Breast epithelium (tissue), 4 donors: ENCODE measurements at regions not wholly inside any gene's neighbourhood (a gene's known extent, or its start where the extent isn't known, plus 50 kb on each side); places are given as distances from the start of the nearest gene placed in this dataset.

Experiments used
- DNase-seq, 2 donors: peaks; one replicate each; pipeline ENCODE4 v3.0.0-alpha.2; 2019; ENCODE audit warnings: low spot score in 2 of 2
- H3K27ac ChIP-seq, 2 donors: fragments of 200-600 bp; sonication (generic) in 1 of 2; one replicate each; pipeline ENCODE4 v1.5.1; 2016 to 2019; ENCODE audit warnings: mild to moderate bottlenecking in 1 of 2
- H3K27me3 ChIP-seq, 2 donors: fragments of 200-600 bp; sonication (generic) in 1 of 2; one replicate each; pipeline versions ENCODE4 v1.5.1 to v1.6.0; 2017 to 2019; ENCODE audit warnings: control low read depth in 1 of 2, mild to moderate bottlenecking in 1 of 2
- H3K36me3 ChIP-seq: fragments of 200-600 bp; one replicate; pipeline ENCODE4 v1.5.1; 2019
- H3K4me1 ChIP-seq, 2 donors: fragments of 200-600 bp; sonication (generic); one replicate each; pipeline ENCODE4 v1.5.1; 2016 to 2019; ENCODE audit warnings: control low read depth in 1 of 2
- H3K4me3 ChIP-seq, 3 donors: fragments of 200-600 bp; sonication (generic); 1 replicate in 2 of 3; 2 replicates in 1 of 3; pipeline ENCODE4 v1.5.1; 2016 to 2019; ENCODE audit warnings: mild to moderate bottlenecking in 3 of 3, moderate library complexity in 2 of 3
- H3K9me3 ChIP-seq, 2 donors: fragments of 200-600 bp; sonication (generic) in 1 of 2; one replicate each; pipeline ENCODE4 v1.5.1; 2016 to 2019; ENCODE audit warnings: control low read depth in 1 of 2
- POLR2A ChIP-seq: fragments of 450-650 bp; IDR thresholded peaks from one replicate; pipeline ENCODE4 v1.6.1; 2016; ENCODE audit warnings: antibody characterized with exemption, mild to moderate bottlenecking, moderate library complexity
- POLR2AphosphoS5 ChIP-seq, 3 donors: sonication (generic); formaldehyde crosslinking; IDR thresholded peaks; one replicate each; pipeline ENCODE4 v1.6.1; 2017; ENCODE audit warnings: antibody characterized with exemption in 3 of 3
- intact Hi-C: fragments of 100-400 bp; cut with DNase I; formaldehyde crosslinking; loops from one replicate; pipeline ENCODE4 v1.15.1; 2023; ENCODE audit warnings: low total_unique reads
- TF ChIP-seq, protein P1 (sequence below), 3 donors: fragments of 450-650 bp; IDR thresholded peaks; one replicate each; pipeline ENCODE4 v1.5.1; 2016 to 2017; ENCODE audit warnings: antibody characterized with exemption in 3 of 3, mild to moderate bottlenecking in 3 of 3, moderate library complexity in 3 of 3

DNA sequence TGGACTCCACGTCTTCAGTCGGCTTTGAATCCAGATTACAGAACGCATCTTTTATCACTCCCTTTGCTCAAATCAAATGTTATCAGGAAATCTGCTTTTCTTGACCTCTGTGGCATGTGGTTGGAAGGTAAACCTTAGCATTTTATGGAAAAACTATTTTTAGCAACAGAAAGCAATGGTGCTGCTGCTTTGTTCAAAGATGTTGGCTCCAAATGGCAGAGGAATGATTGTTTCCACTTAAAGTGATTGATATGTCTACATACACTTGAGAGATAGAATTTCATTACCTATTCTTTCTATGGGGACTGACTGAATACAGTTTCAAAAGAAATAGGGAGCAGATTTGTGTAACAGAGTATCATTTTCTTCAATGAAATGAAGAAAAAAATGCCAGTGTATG is 761.2 kb downstream of the NOVA1 start:
- DNase-seq = no peak
- Histone ChIP-seq H3K27ac (no peak overlapping the region), H3K9me3 (no peaks in the 10 kb centered on the region), H3K27me3 (no peaks in the 10 kb centered on the region), H3K4me3 (no peak overlapping the region), H3K4me1 (no peaks in the 10 kb centered on the region), H3K36me3 (no peaks in the 10 kb centered on the region)
- intact Hi-C loops = no loop called here
- TF ChIP-seq, protein P1, sequence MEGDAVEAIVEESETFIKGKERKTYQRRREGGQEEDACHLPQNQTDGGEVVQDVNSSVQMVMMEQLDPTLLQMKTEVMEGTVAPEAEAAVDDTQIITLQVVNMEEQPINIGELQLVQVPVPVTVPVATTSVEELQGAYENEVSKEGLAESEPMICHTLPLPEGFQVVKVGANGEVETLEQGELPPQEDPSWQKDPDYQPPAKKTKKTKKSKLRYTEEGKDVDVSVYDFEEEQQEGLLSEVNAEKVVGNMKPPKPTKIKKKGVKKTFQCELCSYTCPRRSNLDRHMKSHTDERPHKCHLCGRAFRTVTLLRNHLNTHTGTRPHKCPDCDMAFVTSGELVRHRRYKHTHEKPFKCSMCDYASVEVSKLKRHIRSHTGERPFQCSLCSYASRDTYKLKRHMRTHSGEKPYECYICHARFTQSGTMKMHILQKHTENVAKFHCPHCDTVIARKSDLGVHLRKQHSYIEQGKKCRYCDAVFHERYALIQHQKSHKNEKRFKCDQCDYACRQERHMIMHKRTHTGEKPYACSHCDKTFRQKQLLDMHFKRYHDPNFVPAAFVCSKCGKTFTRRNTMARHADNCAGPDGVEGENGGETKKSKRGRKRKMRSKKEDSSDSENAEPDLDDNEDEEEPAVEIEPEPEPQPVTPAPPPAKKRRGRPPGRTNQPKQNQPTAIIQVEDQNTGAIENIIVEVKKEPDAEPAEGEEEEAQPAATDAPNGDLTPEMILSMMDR (IDR thresholded peaks at IDR 0.05) = no peak
- TF ChIP-seq POLR2A = no peak
- no peak for TF ChIP-seq POLR2AphosphoS5 (IDR thresholded peaks at IDR 0.05)

DNA sequence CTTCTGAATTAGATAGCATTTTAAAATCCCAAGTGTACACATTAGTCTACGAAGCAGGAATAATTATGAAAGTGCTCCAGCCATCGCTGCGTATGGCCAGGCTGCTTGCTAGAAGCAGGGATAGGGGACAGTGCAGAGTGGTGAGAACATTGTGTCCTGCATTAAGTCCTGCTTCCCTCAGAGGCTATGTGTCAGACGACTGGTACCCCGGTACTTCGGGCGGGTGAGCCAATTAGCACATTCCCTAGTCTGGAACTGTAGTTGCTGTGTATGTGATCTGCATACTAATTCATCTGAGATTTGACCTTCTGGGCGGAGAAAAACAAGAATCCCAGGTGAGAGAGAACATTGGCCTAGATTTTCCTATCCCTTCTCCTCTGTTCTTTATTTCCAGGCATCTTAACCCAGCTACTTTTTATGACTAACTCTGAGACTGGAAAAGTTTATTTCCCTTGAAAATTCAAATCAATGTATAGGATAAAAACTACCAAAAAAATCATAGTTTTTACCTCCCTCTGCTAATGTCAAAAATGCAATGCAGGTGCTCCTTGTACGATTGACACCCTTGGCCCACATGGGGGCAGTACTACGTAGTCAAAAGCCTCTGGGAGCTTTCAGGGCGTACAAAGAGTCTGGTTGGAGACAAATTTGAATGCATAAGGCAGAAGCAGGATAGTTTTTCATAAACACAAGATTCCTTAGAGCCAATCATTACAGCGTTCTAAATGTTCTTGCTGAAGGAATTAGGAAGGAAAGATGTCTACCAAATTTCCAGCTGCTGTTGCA is 764.3 kb downstream of the NOVA1 start:
- H3K9me3 ChIP-seq = no peaks in the 10 kb centered on the region
- no peak overlapping the region for H3K4me3 ChIP-seq
- no peaks in the 10 kb centered on the region for H3K36me3 ChIP-seq
- H3K27ac ChIP-seq = no peak overlapping the region
- no peaks in the 10 kb centered on the region for H3K27me3 ChIP-seq
- DNase-seq = peak in 1 of 2 donors; percentile 18
- no peaks in the 10 kb centered on the region for H3K4me1 ChIP-seq
- TF ChIP-seq, protein P1 (IDR thresholded peaks at IDR 0.05) = peak in 2 of 3 donors; percentile 36 to 55
- TF ChIP-seq POLR2A = no peak
- intact Hi-C loops = no loop called here

DNA sequence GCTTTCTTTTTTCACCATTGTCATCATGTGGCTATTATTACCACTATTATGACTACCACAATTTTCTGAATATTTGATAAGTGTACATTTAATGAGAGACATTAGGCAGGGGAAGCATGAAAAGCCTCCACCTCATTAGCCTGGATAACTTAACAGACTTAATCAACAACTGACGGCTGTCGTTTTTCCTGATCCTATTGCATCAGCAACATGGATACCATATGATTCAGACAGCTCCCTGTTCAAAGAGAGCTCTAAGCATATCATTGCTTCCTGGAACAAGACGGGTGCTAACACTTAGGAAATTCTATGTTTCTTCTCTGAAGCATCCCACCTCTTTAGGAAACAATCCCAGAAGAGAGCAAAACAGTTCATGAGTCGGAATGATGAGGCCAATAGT is 765.2 kb downstream of the NOVA1 start:
- no peaks in the 10 kb centered on the region for H3K4me1 ChIP-seq
- H3K36me3 ChIP-seq = no peaks in the 10 kb centered on the region
- H3K27me3 ChIP-seq = no peaks in the 10 kb centered on the region
- no peak overlapping the region for H3K27ac ChIP-seq
- peak overlapping the region in 1 of 3 donors; percentile 40 for H3K4me3 ChIP-seq
- TF ChIP-seq POLR2AphosphoS5 (IDR thresholded peaks at IDR 0.05) (no peak), POLR2A (no peak)
- TF ChIP-seq, protein P1 (IDR thresholded peaks at IDR 0.05) = no peak
- no peak for DNase-seq
- intact Hi-C loops = no loop called here
- H3K9me3 ChIP-seq = no peaks in the 10 kb centered on the region

DNA sequence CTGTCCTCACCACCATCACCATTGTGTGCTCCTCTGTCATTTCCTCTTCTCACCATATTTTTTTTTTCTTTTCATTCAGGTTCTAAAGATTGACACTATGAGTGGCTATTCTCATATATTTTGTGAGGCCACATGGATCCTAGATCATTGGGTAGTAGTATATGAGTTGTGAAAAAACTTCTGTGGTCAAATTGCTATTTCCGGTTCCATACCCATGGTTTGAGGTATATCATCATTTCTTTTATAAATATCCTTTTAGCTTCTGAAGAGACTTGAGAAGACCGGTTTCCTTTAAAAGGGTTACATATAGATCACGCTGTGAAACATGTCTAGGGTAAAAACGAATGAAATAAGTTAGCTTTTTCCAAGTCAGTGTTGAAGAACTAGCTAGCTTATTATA is 769.3 kb downstream of the NOVA1 start:
- no peaks in the 10 kb centered on the region for H3K9me3 ChIP-seq
- no peaks in the 10 kb centered on the region for H3K27me3 ChIP-seq
- intact Hi-C loops = no loop called here

DNA sequence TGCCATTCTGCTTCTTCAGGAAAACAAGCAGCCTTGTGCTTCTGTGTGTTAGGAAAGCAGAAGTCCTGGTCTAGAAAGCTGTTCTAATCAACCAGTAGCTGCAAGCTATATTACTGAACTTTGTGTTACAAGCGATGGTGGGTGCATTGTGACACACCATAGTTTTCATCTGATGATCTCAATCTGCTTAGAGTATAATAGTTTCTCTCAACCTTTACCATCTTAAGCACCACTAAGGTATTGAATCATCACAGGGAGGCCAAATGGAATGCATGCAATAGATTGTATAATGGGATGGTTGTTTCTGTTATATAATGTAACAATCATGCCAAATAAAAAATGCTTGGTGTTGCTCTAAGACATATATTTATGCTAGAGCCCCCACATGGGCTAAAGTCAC is 771.7 kb downstream of the NOVA1 start:
- Histone ChIP-seq H3K4me3 (no peak overlapping the region), H3K27me3 (no peaks in the 10 kb centered on the region), H3K27ac (no peak overlapping the region), H3K4me1 (no peaks in the 10 kb centered on the region), H3K9me3 (no peaks in the 10 kb centered on the region), H3K36me3 (no peaks in the 10 kb centered on the region)
- intact Hi-C loops = no loop called here
- TF ChIP-seq POLR2AphosphoS5 (IDR thresholded peaks at IDR 0.05) (no peak), POLR2A (no peak)
- TF ChIP-seq, protein P1 (IDR thresholded peaks at IDR 0.05) = no peak
- no peak for DNase-seq

More for the DNA sequence above, 769.3 kb downstream of the NOVA1 start:
- H3K27ac ChIP-seq = no peak overlapping the region
- no peak overlapping the region for H3K4me3 ChIP-seq
- TF ChIP-seq POLR2AphosphoS5 (IDR thresholded peaks at IDR 0.05) (no peak), POLR2A (no peak)
- TF ChIP-seq, protein P1 (IDR thresholded peaks at IDR 0.05) = no peak
- H3K4me1 ChIP-seq = no peaks in the 10 kb centered on the region
- H3K36me3 ChIP-seq = no peaks in the 10 kb centered on the region
- no peak for DNase-seq
